Brain microvascular endothelial cell (primary cell): ENCODE measurements at regions not wholly inside any gene's neighbourhood (a gene's known extent, or its start where the extent isn't known, plus 50 kb on each side); places are given as distances from the start of the nearest gene placed in this dataset.

ENCODE experiments used
- DNase-seq: peaks from one replicate; pipeline ENCODE4 v3.0.0-alpha.2; 2020
- H3K27ac ChIP-seq: fragments of 250-450 bp; sonication (Bioruptor Pico); 2 replicates; pipeline ENCODE4 v1.5.1; 2020; ENCODE audit warnings: mild to moderate bottlenecking, moderate library complexity
- H3K27me3 ChIP-seq: fragments of 250-450 bp; sonication (Bioruptor Pico); replicated peaks from 2 replicates; pipeline ENCODE4 v1.5.1; 2020; ENCODE audit warnings: mild to moderate bottlenecking
- H3K36me3 ChIP-seq: fragments of 250-450 bp; sonication (Bioruptor Pico); replicated peaks from 2 replicates; pipeline ENCODE4 v1.5.1; 2020; ENCODE audit warnings: mild to moderate bottlenecking
- H3K4me3 ChIP-seq: 2 replicates; pipeline ENCODE4 v1.5.1; 2011; ENCODE audit warnings: low read depth, mild to moderate bottlenecking, control low read depth, low read length, moderate library complexity
- CTCF ChIP-seq: IDR thresholded peaks from 2 replicates; pipeline ENCODE4 v1.5.1; 2011; ENCODE audit warnings: low read depth, mild to moderate bottlenecking, moderate library complexity, low read length, control low read depth, inconsistent platforms; ENCODE audit errors: missing control alignments
- in situ Hi-C: cut with HindIII; loops from 2 replicates; pipeline ENCODE4 v1.10.0; 2017; ENCODE audit warnings: low sequenced_read_pairs, low pct_ligation_motif_present

DNA sequence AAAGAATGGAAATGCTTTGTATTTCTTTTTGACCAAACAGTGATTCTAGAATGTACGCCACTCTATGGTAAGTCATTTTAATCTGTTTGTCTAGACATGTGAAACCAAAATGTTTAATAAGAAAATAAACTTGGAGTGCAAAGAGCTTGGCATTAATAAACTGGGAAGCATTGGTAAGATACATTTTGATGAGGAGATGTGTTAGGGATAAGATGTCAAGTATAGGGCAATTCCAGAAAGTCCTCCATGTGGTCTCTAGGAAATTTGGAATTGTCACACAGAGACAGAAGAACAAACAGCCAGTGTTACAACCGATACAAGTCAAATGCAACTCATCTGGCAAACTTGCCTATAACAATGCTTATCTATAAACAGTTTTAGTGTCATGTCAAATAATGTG is 410.7 kb upstream of the SEMA3A start:
- H3K27me3 ChIP-seq: no peaks in the 10 kb centered on the region
- TF ChIP-seq CTCF: no peak
- in situ Hi-C loops: no loop called here
- H3K27ac ChIP-seq: no peak overlapping the region
- H3K36me3 ChIP-seq: no peaks in the 10 kb centered on the region
- H3K4me3 ChIP-seq: no peak overlapping the region
- DNase-seq: no peak

GRCh38 chr7:84603545-84603944 is 409.0 kb upstream of the SEMA3A start:
- DNase-seq: no peak
- Histone ChIP-seq H3K4me3 (no peak overlapping the region), H3K36me3 (no peaks in the 10 kb centered on the region), H3K27ac (no peak overlapping the region), H3K27me3 (no peaks in the 10 kb centered on the region)
- no peak for TF ChIP-seq CTCF
- in situ Hi-C loops: no loop called here

GRCh38 chr7:84595026-84595425 is 400.4 kb upstream of the SEMA3A start:
- H3K4me3 ChIP-seq: no peak overlapping the region
- H3K27me3 ChIP-seq: no peaks in the 10 kb centered on the region
- no peak overlapping the region for H3K27ac ChIP-seq
- no peak for TF ChIP-seq CTCF
- no peak for DNase-seq
- H3K36me3 ChIP-seq: no peaks in the 10 kb centered on the region
- in situ Hi-C loops: no loop called here

- no peaks in the 10 kb centered on the region for H3K27me3 ChIP-seq
- no peaks in the 10 kb centered on the region for H3K36me3 ChIP-seq
- no peak for TF ChIP-seq CTCF
- H3K27ac ChIP-seq: no peak overlapping the region
- in situ Hi-C loops: no loop called here
- no peak overlapping the region for H3K4me3 ChIP-seq
- no peak for DNase-seq
Observed at GRCh38 chr7:84591897-84592296, 397.3 kb upstream of the SEMA3A start.

DNA sequence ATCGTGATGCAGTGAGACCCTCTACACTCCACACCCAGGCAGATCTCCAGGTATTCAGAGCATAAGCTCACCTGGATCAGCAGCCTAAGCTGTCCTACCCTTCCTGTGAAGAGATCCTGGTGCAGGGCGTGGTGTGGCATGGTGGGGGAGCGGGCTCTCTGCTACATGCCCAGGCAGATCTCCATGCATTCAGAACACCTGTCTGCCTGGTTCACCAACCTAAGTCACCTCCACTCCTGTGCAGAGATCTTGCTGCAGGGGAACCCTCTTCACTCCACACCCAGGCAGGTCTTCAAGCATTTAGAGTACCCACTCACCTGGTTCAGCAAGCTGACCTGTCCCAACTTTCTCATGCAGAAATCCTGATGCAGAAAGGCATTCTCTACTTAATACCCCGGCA is 394.4 kb upstream of the SEMA3A start:
- no peak for TF ChIP-seq CTCF

DNA sequence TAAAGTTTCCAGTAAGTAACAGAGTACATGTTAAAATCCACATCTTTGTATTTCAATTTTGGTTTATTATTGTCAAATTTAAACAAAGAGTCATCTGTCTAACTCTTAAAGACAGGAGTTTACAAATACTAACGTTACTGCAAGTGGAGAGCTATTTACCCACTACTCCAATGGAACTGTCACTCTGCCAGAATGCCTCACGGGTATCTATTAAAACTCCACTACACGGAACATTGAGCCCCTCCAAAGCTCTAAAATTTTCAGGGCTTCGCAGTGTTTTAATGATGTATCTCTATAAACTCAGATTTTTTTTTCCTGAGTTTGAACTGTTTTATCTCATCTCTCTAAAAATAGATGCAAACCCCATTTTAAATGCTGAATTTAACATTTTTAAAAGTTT is 388.7 kb upstream of the SEMA3A start:
- no peak overlapping the region for H3K27ac ChIP-seq
- no peaks in the 10 kb centered on the region for H3K36me3 ChIP-seq
- DNase-seq: no peak
- H3K4me3 ChIP-seq: no peak overlapping the region
- in situ Hi-C loops: no loop called here
- no peak for TF ChIP-seq CTCF
- H3K27me3 ChIP-seq: no peaks in the 10 kb centered on the region

More for the DNA sequence above, 394.4 kb upstream of the SEMA3A start:
- Histone ChIP-seq H3K36me3 (no peaks in the 10 kb centered on the region), H3K27me3 (no peaks in the 10 kb centered on the region), H3K4me3 (no peak overlapping the region), H3K27ac (no peak overlapping the region)
- no peak for DNase-seq
- in situ Hi-C loops: no loop called here
